ENCODE measurements at regions not wholly inside any gene's neighbourhood (a gene's known extent, or its start where the extent isn't known, plus 50 kb on each side); places are given as distances from the start of the nearest gene placed in this dataset.
A peak's percentile ranks its signal among the peaks of the same experiment; 100 is the strongest.

DNA sequence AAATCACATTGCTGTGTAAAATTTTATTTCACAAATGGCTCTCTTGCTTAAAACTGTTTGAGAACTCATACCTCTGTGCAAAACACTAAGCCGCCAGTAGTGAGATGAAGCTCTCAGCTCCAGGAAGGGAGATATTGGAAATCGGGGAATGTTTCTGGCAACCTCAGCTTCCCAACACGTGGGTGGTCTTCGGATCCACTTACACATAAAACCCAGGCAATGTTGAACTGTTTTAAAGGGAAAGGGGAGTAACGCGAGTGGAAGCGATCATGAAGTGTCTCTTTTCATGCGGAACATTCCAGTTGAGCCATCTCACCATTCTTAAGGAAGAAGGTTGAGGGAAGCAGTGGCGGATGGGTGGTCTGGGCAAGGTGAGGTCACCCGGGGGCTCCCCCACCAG is 136.8 kb downstream of the ASB1 start:
- DNase-seq: no peak

DNA sequence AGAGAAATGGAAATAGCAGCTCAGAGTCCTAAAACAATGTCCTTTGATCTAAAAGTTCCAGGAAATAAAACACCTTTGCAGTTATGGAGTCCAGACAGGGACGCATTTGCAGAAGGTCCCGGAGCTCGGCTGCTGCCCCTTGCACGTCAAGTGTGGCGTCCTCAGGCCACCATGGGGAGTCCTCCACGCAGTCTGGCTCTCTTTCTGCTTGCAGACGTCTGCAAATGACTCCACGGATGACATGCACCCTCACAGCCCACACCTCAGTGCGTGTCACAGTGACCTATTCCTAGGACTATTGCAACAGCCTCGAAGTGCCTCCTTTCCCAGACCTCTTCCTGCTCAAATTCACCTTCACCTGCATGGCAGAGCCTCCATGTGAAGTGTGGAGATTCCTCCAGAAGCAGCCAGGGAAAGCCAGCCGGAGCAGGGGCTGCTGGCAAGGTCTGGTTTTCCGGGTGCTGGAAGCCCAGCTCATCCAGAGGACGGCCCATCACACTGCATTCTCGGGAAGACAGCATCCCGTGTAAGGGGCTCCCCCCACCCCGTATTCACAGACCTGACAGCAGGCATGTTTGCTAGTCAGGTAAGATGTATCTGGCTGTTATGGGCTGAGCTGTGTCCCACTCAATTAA is 137.7 kb downstream of the ASB1 start:
- DNase-seq: no peak

DNA sequence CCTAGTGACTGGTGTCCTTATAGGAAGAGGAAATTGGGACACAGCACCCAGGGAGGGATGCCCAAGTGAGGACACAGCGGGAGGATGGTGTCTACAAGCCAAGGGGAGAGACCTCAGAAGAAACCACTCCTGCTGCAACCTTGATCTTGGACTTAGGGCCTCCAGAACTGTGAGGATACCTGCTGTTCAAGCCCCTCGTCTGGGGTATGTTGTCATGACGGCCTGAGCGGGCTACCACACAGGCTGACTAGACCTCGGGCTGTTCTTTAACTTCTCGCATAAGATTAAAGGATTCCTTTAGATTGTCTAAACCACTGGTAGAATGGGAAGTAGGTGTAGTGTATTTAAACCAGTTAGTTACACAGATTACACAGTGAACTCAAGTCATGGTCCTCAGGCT is 138.3 kb downstream of the ASB1 start:
- DNase-seq: no peak

DNA sequence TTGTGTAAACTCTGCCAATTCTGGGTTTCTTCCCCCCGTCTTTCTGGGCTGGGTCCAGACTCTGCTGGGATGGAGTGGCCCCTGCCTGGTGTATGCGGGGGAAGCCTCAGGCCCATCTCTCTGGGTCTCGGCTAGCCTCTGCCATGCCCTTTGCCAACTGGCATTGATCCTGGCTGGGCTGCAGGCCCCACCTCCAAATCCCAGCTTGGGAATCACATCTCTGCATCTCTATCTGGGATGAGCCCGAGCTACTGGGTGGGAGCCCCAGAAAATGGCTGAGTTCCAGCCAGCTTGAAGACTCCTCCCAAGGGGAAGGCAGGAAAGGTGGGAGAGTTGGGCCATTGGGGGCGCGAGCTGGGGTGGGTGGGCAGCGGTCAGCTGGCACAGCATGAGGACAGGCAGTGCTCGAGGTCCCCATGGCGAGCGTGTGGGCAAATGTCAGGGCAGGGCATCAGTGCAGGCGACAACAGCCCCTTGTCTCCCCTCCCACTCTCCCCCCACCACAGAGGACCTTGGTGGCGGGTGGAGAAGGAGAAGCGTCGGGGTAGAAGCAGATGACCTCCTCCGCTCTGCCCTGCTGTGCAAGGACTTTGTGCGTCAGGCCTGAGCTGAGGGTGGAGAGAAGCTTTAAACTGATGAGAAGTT is 139.4 kb downstream of the ASB1 start:
- no peak for DNase-seq

DNA sequence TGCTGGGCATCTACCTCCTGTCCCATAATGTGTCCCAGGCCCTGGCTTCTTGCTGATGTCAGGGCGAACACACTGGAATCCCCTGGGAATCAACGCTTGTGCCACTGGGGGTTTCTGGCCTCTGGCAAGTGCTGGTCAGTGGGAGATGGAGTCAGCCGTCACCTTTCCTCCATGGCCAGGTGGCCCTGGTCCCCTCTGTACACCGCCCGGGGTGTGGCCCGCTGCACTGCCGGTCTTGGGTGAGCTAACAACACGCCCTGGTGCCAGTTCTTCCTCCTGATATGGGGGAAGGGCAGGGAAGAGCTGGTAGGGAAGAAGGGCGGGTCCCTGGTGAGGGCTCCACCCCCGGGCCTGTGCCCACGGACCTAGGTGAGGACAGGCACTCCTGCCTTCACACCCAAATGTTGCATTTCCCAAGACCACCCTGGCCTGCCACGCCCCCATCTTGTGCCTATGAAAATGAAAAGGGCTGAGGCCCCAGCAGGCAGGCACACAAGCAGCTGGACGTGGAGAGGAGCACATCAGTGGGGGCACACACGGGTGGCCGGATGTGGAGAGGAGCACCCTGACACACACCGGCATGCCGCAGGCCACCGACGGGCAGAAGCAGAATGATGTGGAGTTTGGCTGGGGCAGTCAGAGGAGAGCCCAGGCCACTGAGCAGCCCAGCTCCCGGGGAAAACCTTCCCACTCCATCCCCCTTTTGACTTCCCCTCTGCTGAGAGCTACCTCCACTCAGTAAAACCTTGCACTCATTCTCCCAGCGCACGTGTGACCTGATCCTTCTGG is 140.5 kb downstream of the ASB1 start:
- DNase-seq: no peak

DNA sequence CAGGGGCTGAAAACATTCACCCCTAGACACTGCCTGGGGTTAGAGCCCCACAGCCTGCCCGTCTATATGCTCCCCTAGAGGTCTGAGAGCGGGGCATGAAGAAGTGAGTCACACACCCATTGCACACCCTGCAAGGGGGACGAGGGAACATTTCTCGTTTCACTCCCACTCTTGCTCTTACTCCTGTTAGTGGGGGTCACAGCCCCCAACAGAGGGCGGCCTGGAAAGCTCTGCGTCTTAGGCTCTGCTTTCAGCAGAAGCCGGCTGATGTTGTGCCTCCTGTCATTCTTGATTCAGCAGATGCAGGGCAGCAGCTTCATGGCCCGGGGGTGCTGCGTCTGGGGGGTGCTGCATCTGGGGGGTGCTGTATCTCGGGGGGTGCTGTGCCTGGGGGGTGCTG is 141.3 kb downstream of the ASB1 start:
- DNase-seq: no peak

DNA sequence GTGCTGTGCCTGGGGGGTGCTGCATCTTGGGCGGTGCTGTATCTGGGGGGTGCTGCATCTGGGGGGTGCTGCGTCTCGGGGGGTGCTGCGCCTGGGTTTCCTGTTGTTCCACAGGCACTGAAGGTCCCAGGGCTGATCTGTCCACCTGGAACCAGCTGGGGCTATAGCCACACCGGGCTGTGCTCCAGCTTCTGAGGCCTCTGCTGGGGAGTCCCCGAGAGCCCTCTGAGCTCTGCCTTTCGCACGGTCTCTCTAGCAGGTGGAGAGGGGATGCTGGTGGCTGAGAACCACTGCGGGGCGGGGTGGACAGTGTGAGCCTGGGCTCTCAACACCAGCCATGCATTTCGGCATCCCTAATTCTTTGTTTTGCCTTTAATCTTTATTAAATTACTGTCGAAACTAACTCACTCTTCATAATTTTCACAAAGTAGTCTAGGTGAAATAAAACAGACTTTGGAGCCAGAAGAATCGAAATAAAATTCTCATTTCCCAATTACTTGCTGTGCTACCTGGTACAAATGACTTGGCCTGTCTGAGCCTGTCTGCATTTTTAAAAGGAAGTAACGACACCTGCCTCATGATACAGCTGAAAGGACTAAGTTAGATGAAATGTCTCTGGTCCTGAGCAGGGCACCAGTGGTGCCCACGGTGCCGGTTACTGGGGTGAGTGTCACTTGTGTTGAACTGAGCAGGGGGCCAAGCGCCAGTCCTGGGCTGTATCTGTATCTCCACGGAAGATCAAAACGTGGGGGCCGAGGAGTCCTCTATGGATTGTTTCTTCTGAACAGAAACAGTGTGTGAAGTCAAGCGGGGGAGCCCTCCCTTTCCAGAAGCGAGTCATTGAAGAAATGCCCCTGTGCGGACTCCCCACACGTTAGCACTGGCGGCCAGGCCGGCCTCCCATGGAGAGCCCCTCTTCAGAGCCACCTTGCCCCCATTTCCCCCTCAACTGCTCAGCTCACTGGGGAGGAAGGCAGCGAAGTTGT is 142.0 kb downstream of the ASB1 start:
- DNase-seq: no peak

DNA sequence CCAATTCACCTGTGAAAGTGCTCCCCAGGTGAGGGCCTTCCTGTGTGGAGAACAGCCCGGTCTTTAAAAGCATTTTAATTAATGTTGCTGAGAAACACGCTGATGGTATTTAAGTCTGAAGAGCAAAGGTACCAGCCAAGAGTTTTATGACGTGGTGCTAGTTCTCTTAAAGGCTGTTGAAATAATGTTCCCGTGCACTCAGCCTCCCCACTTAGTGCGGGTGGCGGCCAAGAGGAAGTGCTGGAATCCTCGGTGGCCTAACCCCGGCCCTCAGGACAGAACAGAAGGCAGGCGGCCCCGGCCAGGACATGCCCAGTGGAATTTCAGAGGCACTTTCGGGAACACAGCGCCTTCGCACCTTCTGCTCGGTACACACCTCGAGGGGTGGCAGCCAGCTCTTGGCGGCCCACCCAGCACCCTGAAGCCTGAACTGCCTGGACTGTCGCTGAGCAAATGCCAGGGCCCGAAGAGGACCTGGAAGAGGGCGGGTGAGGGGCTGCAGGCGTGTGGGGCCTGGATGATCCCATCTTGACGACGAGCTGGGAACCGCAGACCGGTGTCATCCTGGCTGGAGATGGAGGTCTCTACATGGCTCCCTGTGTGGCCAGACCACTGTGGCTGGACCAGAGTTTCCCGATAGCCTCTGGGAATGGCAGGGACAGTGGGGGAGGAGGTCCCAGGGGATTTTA is 142.9 kb downstream of the ASB1 start:
- DNase-seq: no peak

DNA sequence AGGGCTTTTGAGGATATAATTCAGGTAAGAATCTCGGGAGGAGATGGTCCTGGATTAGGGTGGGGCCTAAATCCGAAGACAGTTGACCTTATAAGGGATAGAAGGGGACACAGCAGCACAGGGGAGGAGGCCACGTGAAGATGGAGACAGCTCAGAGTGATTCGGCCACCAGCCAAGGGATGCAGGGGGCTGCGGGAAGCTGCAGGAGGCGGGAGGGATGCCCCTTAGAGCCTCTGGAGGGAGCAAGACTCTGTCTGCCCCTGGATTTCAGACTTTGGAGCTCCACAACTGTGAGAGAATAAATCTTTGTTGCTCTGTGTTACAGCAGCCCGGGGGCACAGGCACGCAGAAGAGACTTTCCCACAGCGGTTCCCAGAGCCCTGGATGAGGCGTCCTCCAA is 143.7 kb downstream of the ASB1 start:
- DNase-seq: no peak

DNA sequence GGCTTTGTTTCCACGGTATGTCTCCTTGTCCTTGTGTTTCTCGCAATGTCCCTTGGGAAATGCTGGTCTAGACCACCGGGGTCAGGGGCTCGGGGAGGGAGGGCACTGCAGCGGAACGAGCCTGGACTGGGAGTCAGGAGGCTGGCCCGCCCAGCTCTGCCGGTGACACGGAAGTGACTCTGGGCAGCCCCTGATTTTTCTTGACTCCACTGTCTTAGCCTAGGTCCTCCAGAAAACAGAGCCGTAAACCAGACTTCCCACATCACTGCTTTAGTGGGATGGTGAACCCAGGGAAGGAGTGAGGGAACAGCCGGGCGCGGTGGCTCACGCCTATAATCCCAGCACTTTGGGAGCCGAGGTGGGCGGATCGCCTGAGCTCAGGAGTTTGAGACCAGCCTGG is 144.2 kb downstream of the ASB1 start:
- no peak for DNase-seq

DNA sequence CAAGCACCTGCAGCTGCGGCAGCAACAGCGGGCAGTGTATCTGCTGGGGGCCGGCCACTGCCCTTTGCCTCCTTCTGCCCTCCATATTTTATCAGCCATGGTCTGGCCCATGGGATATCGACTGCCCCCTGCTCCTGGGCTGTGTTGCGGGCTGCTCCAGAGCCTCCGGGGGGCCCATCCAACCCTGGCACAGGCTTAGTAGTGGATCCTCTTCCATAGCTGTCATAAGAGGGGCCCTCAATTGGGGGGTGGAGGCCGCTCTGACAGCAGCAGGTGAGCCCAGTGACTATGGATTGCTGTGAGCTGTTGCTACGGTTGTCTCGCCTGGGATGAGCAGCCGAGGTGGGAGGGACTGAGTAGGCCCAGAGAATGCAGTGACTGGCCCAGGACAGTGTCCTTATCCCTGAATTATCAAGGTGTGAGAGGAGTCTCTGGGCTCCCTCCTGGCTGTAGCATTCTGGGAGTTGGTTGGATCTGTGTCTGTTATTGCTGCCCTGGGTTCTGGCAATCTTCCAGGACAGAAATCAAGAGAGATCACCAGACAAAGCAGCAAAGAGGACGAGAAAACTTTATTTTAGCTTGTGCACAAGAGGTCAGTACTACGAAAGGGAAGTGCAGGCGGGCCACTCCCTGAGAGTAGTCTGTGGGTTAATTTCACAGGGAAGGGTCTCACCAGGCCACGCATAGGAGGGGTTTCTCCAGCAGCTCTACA is 145.1 kb downstream of the ASB1 start:
- no peak for DNase-seq

DNA sequence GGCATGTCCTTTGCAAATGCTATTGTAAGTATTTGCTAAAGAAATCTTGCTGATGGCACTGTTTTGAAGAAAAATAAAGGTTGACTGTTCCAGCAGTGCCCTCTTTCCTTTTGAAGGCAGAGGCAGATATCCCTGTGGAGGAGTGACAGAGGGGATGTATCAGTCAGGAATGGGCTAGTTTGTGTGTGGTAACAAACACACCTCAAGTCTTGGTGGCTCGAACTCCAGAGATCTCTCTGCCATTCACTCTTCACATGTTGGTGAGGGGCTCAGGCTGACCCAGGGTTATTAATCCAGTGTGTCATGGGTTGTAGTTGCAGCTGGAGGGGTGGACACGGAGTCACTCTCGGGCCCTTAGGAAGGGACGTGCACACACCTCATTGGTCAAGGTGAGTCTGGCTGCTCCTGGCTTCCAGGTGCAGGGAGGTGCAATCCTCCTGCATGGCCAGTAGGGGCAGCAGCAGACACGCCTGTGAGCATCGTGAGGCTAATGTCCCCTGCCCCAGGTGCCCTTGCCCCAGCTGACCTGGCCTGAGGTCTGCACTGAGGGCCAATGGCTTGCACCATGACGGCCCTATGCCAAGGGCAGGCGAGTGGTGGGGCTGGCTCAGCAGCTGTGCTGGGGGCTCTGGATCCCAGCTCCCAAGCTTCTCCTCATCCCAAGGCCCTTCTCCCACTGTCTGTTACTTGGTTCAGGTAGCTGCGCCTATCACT is 146.5 kb downstream of the ASB1 start:
- DNase-seq: peak; percentile 20

DNA sequence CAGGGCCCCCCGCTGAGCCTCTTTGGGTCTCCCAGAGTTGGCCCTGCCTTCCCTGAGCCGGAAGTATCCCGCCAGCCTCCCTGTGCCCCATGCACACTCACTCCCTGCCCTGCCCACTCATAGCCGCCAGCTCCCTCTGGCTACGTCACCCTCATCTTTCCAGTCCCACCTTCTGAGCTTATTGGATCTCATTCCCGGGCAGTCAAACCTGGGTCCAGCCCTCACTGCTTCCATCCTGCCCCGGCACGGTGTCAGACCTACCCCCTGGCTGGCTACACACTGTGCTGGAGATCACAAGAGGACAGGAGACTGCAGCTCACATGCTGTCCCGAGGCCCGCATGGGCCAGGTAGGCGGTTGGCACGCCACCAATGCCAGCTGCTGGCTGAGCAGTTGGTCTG is 147.2 kb downstream of the ASB1 start:
- no peak for DNase-seq

DNA sequence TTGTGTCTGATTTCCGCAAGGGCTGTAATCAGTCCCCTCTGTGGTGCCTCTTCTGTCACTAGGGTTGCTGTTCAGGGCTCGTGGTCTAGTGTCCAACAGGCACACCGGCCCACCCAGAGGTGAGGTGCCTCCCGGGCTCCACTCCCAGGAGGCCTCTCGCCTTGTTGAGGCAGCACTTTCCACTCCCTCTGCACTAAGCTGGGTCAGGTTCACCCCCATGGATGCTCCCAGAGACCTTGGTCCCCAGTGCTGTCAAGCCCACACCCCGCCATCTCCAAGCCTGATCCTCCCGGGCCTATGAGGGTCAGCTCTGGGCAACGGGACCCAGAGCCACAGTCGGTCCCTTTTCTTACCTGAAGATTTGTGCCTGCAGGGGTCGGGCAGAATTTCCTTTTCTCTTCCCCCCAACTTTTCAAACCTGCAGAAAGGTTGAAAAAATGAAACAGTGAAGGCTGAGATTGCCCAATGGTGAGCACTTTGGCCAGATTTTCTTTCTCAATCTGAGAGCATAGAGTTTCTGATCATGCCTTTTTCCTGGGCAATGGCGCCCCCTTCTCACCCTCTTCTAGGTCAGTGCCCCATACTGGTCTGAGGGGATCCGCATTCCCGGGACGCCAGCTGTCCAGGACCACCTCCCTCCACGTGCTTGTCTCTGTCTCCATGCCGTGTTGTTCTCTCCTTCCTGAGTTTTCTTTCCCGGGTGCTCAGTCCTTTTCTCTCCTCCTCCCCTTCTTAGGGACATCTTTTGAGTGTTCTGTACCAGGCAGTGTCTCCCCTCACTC is 148.0 kb downstream of the ASB1 start:
- no peak for DNase-seq

DNA sequence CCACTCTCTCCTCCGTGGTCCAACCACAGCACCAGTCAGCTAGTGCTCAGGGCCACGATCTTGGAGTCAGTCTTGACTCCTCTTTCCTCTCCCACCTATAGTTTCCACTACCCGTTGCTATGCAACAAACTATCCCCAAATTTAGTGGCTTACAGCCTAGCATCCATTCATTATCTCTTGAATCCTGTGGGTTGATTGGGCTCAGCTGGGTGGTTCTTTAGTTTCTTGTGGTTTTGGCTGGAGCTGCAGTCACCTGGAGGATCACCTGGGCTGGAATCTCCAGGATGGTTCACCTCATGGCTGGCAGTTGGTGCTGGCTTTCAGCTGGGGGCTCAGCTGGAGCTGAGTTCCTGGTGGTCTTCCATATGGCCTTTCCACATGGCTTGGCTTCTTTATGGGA is 149.9 kb downstream of the ASB1 start:
- DNase-seq: no peak

DNA sequence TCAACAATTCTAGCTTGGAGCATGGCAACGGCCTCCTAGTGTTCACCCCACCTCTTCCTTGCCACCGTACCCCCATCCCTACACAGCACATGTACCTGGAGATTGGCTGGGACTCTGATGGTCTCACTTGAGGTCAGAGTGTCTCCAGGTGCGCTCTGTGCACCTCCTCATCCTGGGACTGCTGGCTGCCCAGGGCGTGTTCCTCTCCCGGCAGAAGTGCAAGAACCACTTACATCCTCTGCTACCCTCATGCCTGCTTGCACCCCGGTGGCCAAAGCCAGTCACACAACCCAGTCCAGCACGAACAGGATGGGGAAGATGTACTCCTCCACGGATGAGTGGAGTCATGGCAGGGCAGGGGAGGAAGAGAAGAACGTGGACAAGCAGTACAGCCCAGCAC is 151.5 kb downstream of the ASB1 start:
- DNase-seq: no peak

DNA sequence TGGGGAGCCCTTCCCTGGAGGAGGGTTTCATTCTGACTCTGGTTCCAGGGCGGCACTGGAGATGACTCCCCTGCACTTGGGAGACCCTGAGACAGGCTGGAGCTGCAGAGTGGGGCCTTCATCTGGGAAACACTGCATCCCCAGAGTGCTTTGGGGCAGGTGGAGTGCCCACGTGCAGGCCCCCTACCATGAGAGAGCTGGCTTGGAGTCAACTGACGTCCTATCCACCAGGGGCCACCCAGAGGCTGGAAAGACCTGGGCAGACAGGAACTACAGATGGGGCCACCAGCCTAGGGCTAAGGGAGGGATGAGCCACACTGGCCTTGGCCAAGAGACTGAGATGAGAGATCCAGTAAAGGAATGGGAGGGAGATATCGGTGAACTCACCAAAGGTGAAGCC is 153.8 kb downstream of the ASB1 start:
- DNase-seq: no peak

DNA sequence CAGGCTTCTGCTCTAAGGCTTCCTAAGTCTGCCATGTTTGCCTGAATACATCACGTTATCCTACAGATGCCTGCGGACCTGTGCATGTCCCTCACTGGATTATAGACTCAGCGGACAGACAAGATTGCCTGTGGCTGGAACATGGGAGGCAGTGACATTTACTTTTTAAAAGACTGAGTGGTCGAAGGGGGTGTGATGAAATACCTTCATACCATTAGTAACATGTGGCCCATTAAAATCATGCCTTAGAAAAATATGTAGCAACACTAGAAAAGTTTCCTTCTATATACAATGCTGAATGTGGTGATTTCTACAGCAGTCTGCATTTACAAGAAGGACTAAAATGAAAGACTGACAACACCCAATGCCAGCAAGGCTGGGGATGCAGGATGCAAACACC is 154.4 kb downstream of the ASB1 start:
- DNase-seq: no peak

DNA sequence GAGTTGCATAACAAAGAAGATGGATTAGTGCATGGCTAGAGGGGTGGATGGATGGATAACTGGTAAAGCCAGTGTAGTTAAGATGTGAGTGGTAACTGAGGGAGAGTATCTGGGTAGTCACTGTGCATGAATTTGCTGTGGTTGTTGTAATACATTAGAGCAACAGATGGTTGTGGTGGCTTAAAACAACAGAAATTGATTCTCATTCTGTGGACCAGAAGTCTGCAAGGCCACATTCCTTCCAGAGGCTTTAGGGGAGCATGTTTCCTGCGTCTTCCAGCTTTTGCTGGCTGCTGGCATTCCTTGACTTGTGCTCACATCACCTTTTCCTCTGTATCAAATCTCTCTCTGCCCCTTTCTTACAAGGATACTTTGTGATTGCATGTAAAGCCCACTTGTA is 155.4 kb downstream of the ASB1 start:
- DNase-seq: no peak

DNA sequence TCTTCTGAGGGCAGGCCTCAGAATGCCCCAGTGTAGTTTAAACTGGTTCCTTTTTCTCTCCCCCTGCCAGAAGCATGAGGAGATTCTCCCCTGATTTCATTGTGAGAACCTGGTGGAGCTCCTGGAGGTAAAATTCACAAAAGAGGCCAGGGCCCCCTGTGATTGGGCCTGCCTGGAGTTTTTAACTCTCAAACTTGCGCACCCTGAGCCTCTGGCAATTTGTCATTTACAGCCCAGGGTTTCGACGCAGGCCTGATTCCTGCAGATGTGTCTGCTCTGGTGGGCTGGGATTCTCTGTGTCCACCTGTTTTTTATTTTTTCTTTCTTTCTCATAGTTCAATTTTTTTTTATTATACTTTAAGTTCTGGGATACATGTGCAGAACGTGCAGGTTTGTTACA is 157.9 kb downstream of the ASB1 start:
- no peak for DNase-seq

All from NK-92 treated with Interleukin-12 subunit alpha and Interleukin-12 subunit beta, amount 100 ng/mL, for 24 hours (cell line).